ENCODE measurements at regions not wholly inside any gene's neighbourhood (a gene's known extent, or its start where the extent isn't known, plus 50 kb on each side); places are given as distances from the start of the nearest gene placed in this dataset.
"Not testable (repeated sequence)": the region's sequence is repeated elsewhere in the genome, so short reads cannot be mapped to it uniquely, and the experiment has no call there.

GRCh38 chr4:55028196-55028595 is 97.2 kb downstream of the KDR start:
- DNase-seq: no peak

GRCh38 chr4:55027596-55027995 is 97.8 kb downstream of the KDR start:
- DNase-seq: no peak

GRCh38 chr4:55025456-55025855 is 99.9 kb downstream of the KDR start:
- DNase-seq: not testable (repeated sequence)

- no peak for DNase-seq
Observed at GRCh38 chr4:55023030-55023429, 102.4 kb downstream of the KDR start.

GRCh38 chr4:55021214-55021613 is 104.2 kb downstream of the KDR start:
- DNase-seq: no peak

- no peak for DNase-seq
Observed at GRCh38 chr4:55020131-55020530, 105.3 kb downstream of the KDR start.

- DNase-seq: no peak
Observed at GRCh38 chr4:55018978-55019377, 106.4 kb downstream of the KDR start.

GRCh38 chr4:55018521-55018920 is 106.9 kb downstream of the KDR start:
- DNase-seq: no peak

GRCh38 chr4:55017406-55017805 is 108.0 kb downstream of the KDR start:
- no peak for DNase-seq

- DNase-seq: no peak
Observed at GRCh38 chr4:55016131-55016530, 109.3 kb downstream of the KDR start.

GRCh38 chr4:55014876-55015275 is 110.5 kb downstream of the KDR start:
- no peak for DNase-seq

- DNase-seq: no peak
Observed at GRCh38 chr4:55013431-55013955, 111.9 kb downstream of the KDR start.

- DNase-seq: no peak
Observed at GRCh38 chr4:55012363-55013230, 112.8 kb downstream of the KDR start.

- DNase-seq: no peak
Observed at GRCh38 chr4:55011761-55012160, 113.6 kb downstream of the KDR start.

- no peak for DNase-seq
Observed at GRCh38 chr4:55010550-55010949, 114.8 kb downstream of the KDR start.

- DNase-seq: no peak
Observed at GRCh38 chr4:55008166-55009056, 117.0 kb downstream of the KDR start.

GRCh38 chr4:55005910-55006309 is 119.5 kb downstream of the KDR start:
- DNase-seq: no peak

- DNase-seq: no peak
Observed at GRCh38 chr4:55004831-55005230, 120.6 kb downstream of the KDR start.

- DNase-seq: no peak
Observed at GRCh38 chr4:55002431-55002830, 123.0 kb downstream of the KDR start.

GRCh38 chr4:55001538-55001937 is 123.9 kb downstream of the KDR start:
- DNase-seq: no peak

- no peak for DNase-seq
Observed at GRCh38 chr4:54999003-54999402, 126.4 kb downstream of the KDR start.

- DNase-seq: not testable (repeated sequence)
Observed at GRCh38 chr4:54993473-54994026, 131.8 kb downstream of the KDR start.

- DNase-seq: no peak
Observed at GRCh38 chr4:54992266-54992665, 133.1 kb downstream of the KDR start.

Measured in NCI-H2107 (cell line).